ENCODE measurements at regions not wholly inside any gene's neighbourhood (a gene's known extent, or its start where the extent isn't known, plus 50 kb on each side); places are given as distances from the start of the nearest gene placed in this dataset.

DNA sequence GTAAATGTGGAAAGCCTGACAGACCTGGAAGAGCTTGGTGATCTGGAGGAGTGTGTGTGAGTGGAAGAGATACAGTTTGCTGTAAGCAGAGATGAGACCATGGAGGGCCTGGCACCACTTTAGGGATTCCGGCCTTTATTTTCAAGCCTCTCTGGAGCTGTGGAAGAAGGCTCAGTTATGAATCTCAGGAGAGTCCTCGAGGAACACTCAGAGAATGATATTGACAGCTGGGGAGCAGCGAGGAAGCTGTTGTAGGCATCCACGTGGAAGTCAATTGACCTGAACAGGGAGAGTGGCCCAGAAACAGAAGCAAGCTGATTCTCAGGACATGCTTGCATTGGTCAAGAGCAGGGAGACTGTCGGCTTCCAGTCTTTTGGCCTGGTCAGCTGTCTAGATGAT lies 108.4 kb upstream of the FOXQ1 start:
- TF ChIP-seq, protein P1, sequence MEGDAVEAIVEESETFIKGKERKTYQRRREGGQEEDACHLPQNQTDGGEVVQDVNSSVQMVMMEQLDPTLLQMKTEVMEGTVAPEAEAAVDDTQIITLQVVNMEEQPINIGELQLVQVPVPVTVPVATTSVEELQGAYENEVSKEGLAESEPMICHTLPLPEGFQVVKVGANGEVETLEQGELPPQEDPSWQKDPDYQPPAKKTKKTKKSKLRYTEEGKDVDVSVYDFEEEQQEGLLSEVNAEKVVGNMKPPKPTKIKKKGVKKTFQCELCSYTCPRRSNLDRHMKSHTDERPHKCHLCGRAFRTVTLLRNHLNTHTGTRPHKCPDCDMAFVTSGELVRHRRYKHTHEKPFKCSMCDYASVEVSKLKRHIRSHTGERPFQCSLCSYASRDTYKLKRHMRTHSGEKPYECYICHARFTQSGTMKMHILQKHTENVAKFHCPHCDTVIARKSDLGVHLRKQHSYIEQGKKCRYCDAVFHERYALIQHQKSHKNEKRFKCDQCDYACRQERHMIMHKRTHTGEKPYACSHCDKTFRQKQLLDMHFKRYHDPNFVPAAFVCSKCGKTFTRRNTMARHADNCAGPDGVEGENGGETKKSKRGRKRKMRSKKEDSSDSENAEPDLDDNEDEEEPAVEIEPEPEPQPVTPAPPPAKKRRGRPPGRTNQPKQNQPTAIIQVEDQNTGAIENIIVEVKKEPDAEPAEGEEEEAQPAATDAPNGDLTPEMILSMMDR (IDR thresholded peaks at IDR 0.05): no peak
- TF ChIP-seq POLR2A (IDR thresholded peaks at IDR 0.05) (no peak), EP300 (IDR thresholded peaks at IDR 0.05) (no peak)

Measured in tibial nerve (tissue), 4 donors.